HUES6 (cell line): ENCODE measurements at regions not wholly inside any gene's neighbourhood (a gene's known extent, or its start where the extent isn't known, plus 50 kb on each side); places are given as distances from the start of the nearest gene placed in this dataset.
"Not testable (repeated sequence)": the region's sequence is repeated elsewhere in the genome, so short reads cannot be mapped to it uniquely, and the experiment has no call there.

Source experiments
- H3K27ac ChIP-seq: 2 replicates; pipeline ENCODE4 v1.7.0; 2013; ENCODE audit warnings: low read depth, mild to moderate bottlenecking, low read length, inconsistent platforms
- H3K27me3 ChIP-seq: 2 replicates; pipeline ENCODE4 v1.6.1; 2013; ENCODE audit warnings: low read length; ENCODE audit not compliant: control insufficient read depth, insufficient read depth
- H3K36me3 ChIP-seq: 2 replicates; pipeline ENCODE4 v1.6.1; 2013; ENCODE audit warnings: low read length; ENCODE audit not compliant: control insufficient read depth, insufficient read depth
- H3K4me1 ChIP-seq: 2 replicates; pipeline ENCODE4 v1.6.1; 2013; ENCODE audit warnings: low read length; ENCODE audit not compliant: control insufficient read depth, insufficient read depth
- H3K4me3 ChIP-seq: 2 replicates; pipeline ENCODE4 v1.5.1; 2013; ENCODE audit warnings: low read depth, low read length
- H3K9ac ChIP-seq: one replicate; pipeline ENCODE4 v1.6.1; 2013; ENCODE audit warnings: mild to moderate bottlenecking, low read length
- H3K9me3 ChIP-seq: 2 replicates; pipeline ENCODE4 v1.6.1; 2013; ENCODE audit warnings: low read depth, low read length; ENCODE audit not compliant: control insufficient read depth, insufficient read depth

DNA sequence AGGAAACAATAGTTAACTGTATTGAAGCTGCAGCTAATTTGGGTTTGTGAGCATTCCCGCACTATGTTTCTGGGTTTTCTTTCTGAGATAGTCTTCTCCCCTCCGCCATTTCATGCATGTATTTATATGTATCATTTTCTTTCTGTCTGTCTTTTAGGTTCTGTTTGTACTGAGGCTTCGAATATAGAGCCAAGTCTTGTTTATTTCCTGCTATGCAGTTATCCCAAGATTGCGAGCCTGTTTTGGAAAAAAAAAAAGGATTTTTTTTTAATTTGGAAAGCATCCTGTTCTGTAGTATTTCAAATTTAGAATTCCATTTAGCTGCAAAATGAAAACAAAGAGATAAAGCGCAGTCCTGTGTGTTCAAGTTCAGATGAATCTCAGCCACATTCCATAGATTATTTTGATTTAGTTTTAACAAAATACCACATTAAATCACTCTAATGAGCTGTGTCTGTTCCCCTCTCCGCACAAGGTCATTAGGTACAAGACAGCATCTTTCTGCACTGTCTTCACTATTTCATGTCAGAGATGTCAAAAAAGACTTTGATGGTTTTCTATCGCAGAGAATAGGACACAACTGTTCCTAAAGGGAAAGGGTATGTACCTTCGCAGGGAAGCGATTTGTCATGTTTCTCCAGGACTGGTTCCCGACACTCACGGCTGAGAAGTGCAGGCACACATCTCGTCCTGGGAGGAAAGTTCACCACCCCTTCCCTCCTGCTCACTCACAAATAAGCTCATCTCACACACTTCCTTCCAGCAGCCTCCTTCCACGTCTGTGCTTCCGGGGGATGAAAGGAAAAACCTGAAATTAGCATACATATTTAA is 443.4 kb downstream of the ZNF516 start:
- no peaks in the 10 kb centered on the region for H3K9me3 ChIP-seq

DNA sequence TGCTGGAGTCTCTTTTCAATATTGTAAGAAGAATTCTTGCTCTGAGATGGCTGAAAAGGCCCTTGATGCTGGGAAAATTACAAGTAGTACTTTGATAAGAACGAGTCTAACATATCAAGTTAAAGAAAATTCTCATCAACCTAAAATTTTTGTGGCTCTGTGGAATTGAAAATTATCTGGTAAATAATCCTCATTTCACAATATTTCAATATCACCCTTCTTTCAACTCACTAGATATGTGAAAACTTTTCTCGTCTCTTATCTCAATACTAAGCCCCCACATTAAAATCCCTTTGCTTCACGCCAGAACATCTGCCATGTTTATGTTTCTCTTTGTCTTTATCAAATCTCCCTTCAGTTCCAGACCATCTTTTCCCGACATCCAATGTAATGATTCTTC is 448.8 kb downstream of the ZNF516 start:
- H3K27me3 ChIP-seq, result no peaks in the 10 kb centered on the region
- no peaks in the 10 kb centered on the region for H3K36me3 ChIP-seq
- no peaks in the 10 kb centered on the region for H3K4me1 ChIP-seq
- no peak overlapping the region for H3K27ac ChIP-seq
- H3K9ac ChIP-seq, result no peak overlapping the region
- H3K9me3 ChIP-seq, result no peaks in the 10 kb centered on the region
- H3K4me3 ChIP-seq, result no peak overlapping the region

More for the DNA sequence above, 443.4 kb downstream of the ZNF516 start:
- no peaks in the 10 kb centered on the region for H3K36me3 ChIP-seq
- no peak overlapping the region for H3K4me3 ChIP-seq
- H3K27me3 ChIP-seq, result no peaks in the 10 kb centered on the region
- no peak overlapping the region for H3K27ac ChIP-seq
- no peak overlapping the region for H3K9ac ChIP-seq
- no peaks in the 10 kb centered on the region for H3K4me1 ChIP-seq

DNA sequence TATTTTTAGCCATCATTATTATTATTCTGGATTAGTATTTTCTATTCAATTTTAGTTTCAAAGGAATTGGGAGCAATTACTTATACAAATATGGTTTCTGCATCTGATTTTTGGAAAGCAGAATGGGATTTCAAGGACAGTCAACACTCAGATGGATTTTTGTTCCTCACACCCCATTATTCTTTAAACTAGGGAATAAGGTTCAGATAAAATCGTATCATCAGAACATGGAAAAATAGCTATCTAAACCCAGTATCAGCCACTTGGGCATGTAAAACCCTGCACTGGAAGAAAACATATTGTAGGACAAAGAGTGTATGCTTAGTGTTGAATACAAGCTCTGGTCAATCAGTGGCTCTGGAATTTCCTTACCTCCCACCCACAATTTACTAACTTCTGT is 452.5 kb downstream of the ZNF516 start:
- H3K9ac ChIP-seq, result no peak overlapping the region
- no peaks in the 10 kb centered on the region for H3K4me1 ChIP-seq
- H3K27ac ChIP-seq, result no peak overlapping the region

DNA sequence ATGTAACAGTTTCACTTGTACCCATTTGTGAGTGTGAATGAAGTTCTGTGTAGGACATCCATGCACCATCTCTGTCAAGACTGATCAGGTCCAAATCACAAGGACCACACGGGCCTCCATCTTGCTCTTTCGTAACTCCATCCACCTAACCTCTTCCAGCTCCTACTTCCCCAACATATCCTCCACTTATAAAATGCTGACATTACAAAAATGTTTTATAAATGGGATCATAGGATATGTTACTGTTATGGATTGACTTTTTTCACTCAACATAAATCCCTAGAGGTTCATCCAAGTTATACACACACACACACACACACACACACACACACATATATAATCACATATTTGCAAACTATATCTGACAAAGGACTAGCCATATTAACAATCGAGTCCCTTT is 476.8 kb downstream of the ZNF516 start:
- H3K36me3 ChIP-seq, result no peaks in the 10 kb centered on the region
- H3K9ac ChIP-seq, result no peak overlapping the region
- H3K9me3 ChIP-seq, result peaks cover 9% of the 10 kb centered on the region; the same call in 1 of the 2 replicates
- H3K27me3 ChIP-seq, result no peaks in the 10 kb centered on the region
- no peaks in the 10 kb centered on the region for H3K4me1 ChIP-seq
- no peak overlapping the region for H3K4me3 ChIP-seq
- no peak overlapping the region for H3K27ac ChIP-seq

More for the DNA sequence above, 452.5 kb downstream of the ZNF516 start:
- Histone ChIP-seq H3K9me3 (no peaks in the 10 kb centered on the region), H3K27me3 (no peaks in the 10 kb centered on the region), H3K36me3 (no peaks in the 10 kb centered on the region), H3K4me3 (no peak overlapping the region)

DNA sequence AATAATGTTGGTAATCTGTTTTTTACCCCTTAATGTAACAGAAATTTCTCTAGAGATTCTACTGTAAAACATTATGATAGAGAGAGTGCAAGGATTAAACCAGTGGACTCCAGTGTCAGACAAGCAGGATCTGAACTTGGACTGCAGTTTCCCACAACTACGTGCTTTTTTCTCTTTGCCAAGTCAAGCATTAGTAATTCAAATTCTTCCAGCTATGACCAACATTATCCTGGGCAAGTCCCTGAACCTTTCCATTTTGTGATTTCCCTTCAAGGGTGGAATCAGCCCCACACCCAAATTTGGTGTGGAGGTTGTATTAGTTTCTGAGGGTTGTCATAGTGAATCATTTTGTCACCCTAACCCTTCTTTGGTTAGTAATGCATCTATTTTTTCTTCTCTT is 482.0 kb downstream of the ZNF516 start:
- H3K27ac ChIP-seq, result no peak overlapping the region
- no peaks in the 10 kb centered on the region for H3K36me3 ChIP-seq
- no peaks in the 10 kb centered on the region for H3K27me3 ChIP-seq
- H3K9ac ChIP-seq, result no peak overlapping the region
- H3K9me3 ChIP-seq, result 0 out of 2 replicates have a peak, but pooled peaks cover 3% of the 10 kb centered on the region
- H3K4me3 ChIP-seq, result no peak overlapping the region
- H3K4me1 ChIP-seq, result no peaks in the 10 kb centered on the region

DNA sequence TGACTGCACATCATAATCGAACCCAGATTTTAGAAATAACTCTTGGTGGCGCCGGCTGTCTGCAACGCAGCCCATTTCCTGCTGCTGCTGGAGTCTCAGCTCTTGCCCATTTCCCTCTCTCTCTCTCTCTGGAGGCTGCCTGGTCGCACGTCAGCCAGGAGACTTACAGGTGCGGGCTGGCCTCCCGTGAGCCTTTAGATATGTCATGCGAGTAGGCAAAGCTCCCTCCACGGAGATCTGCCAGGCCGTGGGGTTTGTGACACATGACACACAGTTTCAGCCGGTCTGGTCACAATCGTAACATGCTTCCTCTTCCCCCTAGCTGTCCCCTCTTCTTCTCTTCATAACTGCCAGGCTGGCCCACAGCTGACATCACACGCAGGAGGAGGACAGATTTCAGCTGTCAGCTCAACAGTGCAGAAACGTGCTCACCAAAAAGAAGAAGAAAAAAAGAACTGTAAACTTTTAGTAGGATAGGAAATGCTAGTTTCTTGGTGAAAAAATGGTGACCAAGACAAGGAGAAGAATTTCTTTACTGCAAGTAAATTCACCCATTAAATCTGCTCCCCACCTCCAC is 489.3 kb downstream of the ZNF516 start:
- Histone ChIP-seq H3K9ac (no peak overlapping the region), H3K9me3 (no peaks in the 10 kb centered on the region), H3K4me1 (no peaks in the 10 kb centered on the region), H3K4me3 (no peak overlapping the region), H3K27me3 (no peaks in the 10 kb centered on the region), H3K36me3 (no peaks in the 10 kb centered on the region), H3K27ac (no peak overlapping the region)

DNA sequence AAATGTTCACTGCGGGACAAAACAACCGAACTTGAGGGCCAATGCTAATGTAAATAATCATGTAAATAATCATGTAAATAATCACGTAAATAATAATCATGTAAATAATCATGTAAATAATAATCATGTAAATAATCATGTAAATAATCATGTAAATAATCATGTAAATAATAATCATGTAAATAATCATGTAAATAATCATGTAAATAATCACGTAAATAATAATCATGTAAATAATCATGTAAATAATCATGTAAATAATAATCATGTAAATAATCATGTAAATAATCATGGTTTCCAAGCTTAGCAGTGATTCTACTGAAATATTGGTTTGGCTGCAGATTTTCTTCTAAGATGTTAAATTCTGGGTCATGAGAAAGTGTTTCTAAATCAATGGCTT is 507.1 kb downstream of the ZNF516 start:
- H3K36me3 ChIP-seq, H3K27ac ChIP-seq: not testable (repeated sequence)
- peaks cover 16% of the 10 kb centered on the region for H3K9me3 ChIP-seq

DNA sequence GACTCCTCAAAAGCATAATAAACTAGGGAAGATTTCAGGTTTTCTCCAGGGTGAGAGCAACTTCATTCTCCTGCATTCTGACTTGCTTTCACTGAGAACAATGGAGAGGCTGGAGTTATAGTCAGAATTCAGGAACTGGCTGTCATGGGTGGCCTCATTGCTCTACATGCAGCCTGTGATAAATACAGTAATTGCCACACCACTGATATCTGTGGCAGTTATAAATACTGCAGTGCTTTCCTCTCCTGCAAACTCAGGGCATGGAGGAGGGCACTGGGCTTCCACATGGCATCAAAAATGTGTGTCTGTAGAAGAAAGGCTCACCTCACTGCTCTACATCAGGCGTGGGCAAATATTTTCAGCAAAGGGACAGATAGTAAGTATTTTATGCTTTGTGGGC is 510.2 kb downstream of the ZNF516 start:
- peaks cover 16% of the 10 kb centered on the region for H3K9me3 ChIP-seq
- no peaks in the 10 kb centered on the region for H3K27me3 ChIP-seq
- no peak overlapping the region for H3K9ac ChIP-seq
- H3K4me1 ChIP-seq, result no peaks in the 10 kb centered on the region
- no peaks in the 10 kb centered on the region for H3K36me3 ChIP-seq
- no peak overlapping the region for H3K4me3 ChIP-seq
- no peak overlapping the region for H3K27ac ChIP-seq

More for the DNA sequence above, 507.1 kb downstream of the ZNF516 start:
- not testable (repeated sequence) for H3K9ac ChIP-seq, H3K27me3 ChIP-seq, H3K4me3 ChIP-seq, H3K4me1 ChIP-seq

DNA sequence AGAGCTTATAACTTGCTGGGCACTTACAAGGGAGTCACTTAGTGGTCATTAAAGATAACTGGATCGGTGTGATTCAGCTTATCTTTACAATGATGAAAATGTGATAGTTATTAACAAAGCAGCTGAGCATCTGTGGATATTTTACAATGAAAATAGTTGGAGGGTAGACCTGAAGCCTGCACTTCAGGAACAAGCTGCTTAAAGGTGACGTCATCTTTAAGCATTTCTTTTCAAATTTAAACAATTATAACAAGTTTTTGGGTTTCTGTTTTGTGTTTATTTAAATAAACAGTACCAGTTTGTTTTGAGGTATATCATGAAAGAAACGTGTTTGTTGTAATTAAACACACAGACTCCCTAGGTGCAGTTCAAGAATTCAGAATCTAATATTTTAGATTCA is 513.9 kb downstream of the ZNF516 start:
- no peaks in the 10 kb centered on the region for H3K27me3 ChIP-seq
- peaks cover 12% of the 10 kb centered on the region for H3K9me3 ChIP-seq
- H3K9ac ChIP-seq, result no peak overlapping the region
- no peaks in the 10 kb centered on the region for H3K36me3 ChIP-seq
- no peak overlapping the region for H3K4me3 ChIP-seq
- no peaks in the 10 kb centered on the region for H3K4me1 ChIP-seq
- H3K27ac ChIP-seq, result no peak overlapping the region

DNA sequence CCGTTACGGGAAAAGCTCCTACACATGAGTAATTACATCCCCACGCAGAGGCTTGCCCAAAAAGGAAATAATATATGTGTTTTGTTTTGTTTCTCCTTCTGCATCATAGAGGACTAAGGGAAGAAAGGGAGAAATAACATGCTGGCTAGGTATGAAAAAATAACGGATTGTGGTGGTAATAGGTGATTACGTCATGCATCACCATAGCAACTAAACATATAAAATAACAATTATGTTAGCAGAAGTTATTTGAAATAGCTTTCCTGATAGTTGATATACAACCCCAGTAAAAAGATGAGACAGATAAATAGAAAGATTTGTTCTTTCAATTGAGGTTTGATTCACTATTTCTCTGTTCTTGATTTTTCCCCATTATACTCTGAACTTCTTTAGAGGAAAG is 518.0 kb downstream of the ZNF516 start:
- Histone ChIP-seq H3K27ac (no peak overlapping the region), H3K36me3 (no peaks in the 10 kb centered on the region), H3K4me1 (no peaks in the 10 kb centered on the region), H3K27me3 (no peaks in the 10 kb centered on the region), H3K9ac (no peak overlapping the region), H3K4me3 (no peak overlapping the region), H3K9me3 (no peaks in the 10 kb centered on the region)

DNA sequence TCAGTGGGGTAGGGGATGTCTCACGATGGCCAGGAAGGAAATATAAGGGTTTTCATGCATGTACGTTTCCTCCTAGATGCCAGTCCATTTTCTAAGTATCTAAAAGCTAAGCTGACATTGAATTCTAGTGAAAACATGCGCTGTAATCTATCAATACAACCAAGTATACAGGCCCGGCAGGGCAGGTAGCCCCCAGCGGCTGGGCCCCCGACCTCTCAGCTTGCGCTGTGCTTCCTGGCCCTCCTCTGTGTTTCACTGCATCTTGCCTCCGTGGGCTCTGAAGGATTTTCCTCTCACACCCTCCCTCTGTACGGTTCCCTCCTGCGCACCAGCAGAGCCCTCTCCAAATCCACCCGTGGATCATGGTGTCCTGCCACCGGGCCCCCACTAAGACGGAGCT is 524.8 kb downstream of the ZNF516 start:
- Histone ChIP-seq H3K27me3 (no peaks in the 10 kb centered on the region), H3K4me3 (no peak overlapping the region)

More for the DNA sequence above, 524.8 kb downstream of the ZNF516 start:
- Histone ChIP-seq H3K27ac (no peak overlapping the region), H3K9ac (no peak overlapping the region), H3K36me3 (no peaks in the 10 kb centered on the region), H3K9me3 (no peaks in the 10 kb centered on the region), H3K4me1 (no peaks in the 10 kb centered on the region)
